Amniotic stem cell (primary cell): ENCODE measurements at regions not wholly inside any gene's neighbourhood (a gene's known extent, or its start where the extent isn't known, plus 50 kb on each side); places are given as distances from the start of the nearest gene placed in this dataset.
"Not testable (repeated sequence)": the region's sequence is repeated elsewhere in the genome, so short reads cannot be mapped to it uniquely, and the experiment has no call there.

Source experiments
- DNase-seq: peaks from one replicate; lab custom pipeline; 2025; lab: John Stamatoyannopoulos, UW

DNA sequence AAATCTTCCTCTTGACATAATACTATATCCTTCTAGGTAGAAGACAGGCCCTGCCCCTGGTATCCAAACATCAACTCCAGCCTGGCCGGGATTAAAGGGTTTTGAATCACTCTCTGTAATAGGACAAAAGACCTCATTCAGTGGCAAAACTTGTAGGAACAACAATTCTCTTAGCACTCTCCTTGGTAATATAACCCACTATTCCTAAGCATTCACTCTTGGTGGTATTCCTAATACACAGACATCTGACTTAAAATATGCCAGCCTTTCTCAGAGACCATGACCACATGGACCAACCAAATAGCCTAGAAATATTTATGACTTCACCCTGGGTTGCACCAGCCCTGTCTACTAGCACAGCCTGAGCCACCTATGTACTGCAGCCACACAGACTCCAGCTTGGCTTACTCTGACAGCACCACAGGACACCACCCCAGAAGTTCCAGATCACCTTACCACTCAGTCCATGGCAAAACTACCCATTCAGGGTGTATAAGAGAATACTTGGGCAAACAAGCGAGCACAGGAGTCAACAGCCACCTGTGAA, 244.9 kb upstream of the NEBL start:
- DNase-seq = no peak

DNA sequence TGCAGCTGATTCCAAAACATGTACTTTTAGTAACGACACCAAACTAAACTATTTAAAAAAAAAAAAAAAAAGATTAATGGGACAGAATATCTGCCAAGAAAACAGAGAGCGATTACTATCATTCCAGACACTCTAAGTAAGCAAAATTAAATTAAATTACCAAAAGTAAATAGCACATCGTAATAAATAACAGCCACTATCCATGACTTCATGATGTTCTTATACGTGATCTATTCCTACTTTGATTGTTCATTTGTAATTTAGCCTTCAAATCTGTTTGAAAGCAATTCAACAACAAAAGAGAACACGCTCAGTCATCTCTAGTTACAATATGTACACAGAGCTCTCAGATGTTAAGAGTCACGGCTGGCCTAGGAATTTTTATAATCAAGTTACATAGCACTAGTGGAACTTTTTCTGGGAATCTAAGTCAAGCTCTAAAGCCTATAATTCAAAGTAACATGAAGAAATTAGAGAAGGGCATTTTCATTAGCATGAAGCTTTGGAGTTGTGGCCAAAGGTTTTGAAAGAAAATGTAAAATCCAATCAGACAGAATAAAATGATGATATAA, 241.7 kb upstream of the NEBL start:
- no peak for DNase-seq

DNA sequence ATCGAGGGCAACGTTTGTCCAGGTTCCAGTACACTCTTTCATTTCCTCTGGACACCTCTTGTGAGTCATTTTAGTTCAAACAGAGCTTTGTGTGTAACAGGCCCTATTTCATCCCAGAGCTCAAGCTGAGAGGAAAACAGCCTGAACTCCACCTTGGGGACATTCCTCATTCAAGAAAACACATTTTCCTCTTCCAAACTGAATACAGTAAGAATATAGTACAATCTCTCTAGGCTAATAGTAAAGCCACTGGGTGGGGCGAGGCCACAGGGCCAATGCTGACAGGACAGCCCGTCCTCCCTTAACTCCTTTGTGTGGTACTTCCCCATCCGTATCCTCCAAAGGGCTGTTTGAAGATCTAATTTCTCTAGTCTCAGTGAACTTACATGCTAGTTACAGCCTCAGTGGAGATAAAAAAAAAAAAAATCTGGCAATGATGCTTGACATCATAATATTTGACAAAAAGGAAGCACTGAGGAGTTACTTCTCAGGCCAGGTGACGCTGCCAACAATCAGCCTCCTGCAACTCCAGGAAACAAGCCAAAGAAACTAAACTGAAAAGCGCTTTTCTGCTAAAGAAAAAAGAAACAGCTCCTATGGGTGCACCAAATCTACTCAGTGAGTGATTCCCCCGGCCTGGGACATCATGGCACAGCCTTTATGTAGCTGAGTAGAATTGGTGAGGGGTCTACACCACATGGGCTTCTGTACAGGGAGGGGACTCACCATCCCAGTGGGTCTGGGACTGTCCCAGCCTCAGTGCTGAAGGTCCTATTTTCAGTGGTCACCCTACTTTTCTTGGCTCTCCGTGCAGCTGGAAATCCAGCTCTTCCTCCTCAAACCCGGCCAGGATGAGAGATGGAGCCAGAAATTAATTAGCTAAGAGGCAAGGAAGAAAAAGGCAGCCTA, 238.2 kb upstream of the NEBL start:
- no peak for DNase-seq

DNA sequence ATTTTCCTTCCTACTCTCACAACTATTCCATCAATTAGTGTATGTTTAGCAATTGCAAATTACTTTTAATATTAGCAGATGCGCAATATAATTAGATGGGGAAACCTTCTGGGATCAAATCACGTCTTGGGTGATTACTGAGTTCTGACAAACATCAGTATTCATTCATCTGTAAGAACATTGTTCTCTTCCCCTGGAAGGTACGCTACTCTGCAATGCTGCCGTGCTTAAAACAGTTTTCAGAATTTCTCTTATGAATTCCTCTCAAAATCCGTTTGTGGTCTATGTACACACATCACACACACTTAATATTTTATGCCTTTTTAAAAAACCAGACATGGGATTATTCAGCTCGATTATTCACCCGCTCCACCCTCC, 237.5 kb upstream of the NEBL start:
- no peak for DNase-seq

DNA sequence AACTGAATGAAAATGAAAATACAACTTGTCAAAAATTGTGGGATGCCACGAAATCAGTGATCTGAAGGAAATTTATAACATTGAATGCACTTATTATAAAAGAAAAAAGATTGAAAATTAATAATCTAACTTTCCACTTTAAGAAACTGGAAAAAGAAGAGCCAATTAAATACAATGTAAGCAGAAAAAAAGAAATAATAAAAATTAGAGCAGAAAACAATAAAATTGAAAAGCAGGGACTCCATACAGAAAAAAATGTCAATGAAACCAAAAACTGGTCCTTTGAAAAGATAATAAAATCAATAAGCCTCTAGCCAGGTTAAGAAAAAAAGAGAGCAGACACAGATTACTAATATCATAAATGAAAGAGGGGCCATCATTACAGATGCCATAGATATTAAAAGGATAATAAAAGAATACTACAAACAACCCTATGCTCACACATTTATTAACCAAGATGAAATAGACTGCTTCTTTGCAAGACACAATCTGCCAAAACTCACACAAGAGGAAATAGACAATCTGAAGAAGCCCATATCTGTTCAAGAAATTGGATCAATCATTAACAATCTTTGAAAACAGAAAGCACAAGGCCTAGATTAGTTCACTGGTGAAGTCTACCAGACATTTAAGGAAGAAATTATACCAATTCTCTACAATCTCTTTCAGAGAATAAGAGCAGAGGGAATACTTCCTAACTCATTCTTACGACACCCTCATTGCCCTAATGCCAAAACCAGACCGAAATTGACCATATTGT, 233.8 kb upstream of the NEBL start:
- no peak for DNase-seq

DNA sequence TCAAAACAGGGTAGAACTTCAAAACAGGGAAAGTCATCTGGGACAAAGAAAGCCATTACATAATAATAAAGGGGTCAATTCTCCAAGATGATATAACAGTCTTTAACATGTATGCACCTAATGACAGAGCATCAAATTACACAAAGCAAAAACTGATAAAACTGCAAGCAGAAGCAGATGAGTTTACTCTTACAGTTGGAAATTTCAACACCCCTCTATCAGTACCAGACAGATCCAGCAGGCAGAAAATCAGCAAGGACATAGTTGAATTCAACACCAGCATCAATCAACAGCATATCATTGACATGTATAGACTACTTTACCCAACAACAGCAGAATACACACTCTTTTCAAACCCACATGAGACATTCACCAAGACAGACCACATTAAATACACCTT, 233.0 kb upstream of the NEBL start:
- DNase-seq = no peak

DNA sequence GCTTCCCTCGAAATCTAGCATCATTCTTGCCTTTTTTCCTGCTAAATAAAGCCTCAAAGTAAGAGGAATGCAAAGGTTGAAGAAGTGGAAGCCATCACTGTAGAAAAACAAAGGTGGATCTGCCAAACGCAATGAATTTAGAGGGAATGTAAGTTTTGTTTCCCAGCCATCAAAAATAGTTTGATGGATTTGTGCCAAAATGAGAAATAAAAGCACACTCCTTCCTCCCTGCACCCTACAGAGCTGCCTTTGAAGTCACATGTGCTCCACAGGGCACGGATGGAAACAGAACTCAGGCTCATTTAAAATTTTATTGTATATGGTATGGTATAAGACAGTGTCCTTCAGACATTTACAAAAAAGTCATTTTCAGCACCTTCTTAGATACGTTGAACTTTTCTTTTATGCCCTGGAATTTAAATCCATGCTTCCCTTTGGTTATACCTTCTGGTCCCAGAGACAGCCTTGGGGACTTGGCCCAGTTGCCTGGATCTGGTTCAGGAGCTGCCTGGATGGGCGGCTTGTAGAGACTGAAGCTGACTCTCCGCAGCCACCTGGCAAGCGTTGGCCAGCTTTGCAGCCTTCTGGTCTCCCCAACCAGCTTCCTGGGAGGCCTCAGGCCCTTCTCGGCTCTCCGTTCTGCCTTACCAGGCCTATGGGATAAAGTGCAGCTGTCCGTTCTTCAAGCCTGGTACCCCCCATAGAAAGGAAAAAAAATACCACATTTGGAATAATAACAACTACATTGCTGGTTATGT, 228.5 kb upstream of the NEBL start:
- no peak for DNase-seq

DNA sequence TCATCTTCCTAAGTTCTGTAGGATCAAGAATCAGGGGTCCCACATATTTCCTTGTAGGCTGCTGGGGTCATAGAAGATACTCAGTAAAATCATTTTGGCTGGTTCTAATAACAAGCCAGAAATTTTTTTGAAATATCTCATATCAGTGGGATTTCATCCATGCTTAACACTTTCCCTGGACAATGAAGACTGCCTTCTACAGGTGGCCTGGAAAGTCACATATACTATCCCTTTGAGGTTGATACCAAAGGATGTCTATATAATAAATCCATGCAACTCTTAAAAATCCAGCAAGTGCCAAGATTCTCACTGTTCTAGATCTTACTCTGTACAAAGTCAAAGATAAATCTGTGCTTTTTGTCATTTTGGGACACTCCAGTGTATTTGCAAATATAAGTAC, 225.8 kb upstream of the NEBL start:
- no peak for DNase-seq

DNA sequence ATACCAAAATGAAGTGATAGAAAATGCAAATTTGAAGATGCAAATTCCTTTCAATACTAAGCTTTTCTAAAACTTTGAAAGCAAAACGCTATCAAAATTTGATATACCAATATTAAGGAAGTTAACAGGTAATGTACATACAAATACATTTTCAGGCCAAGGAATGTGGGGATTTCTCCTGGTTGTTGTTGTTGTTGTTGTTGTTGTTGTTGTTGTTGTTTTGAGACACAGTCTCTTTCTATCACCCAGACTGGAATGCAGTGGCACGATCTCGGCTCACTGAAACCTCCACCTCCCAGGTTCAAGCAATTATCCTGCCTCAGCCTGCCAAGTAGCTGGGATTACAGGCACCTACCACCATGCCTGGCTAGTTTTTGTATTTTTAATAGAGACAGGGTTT, 224.7 kb upstream of the NEBL start:
- not testable (repeated sequence) for DNase-seq

DNA sequence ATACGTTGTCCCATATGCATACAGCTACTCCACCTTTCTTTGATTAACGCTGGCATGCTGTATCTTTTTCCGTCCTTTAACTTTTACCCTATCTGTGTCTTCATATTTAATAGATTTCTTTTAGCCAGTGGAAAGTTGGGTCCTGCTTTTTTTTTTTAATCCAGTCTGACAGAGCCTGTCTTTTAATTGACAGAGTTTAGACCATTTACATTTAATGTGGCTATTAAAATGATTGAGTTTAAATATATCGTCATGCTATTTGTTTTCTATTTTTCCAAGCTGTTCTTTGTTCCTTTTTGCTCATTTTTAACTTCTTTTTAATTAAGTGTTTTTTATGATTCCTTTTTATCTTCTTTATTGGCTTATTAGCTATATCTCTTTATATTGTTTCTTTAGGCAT, 217.6 kb upstream of the NEBL start:
- no peak for DNase-seq

DNA sequence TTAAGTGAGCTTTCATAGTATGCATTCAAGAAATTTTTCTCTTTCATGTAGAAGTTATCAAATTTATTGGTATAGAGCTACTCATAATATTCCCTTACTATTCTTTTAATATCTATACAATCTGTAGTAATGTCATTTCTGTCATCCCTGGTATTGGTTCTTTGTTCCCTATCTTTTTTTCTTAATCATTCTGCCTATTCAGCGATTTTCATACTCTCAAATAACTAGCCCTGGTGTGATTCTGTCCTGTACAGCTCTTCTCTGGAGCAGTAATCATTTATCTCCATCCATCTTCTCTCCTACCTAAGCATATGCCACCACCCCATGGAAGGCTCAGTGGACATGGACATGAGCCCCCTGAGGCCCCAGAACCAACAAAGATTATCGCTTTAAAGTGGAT, 213.2 kb upstream of the NEBL start:
- DNase-seq = no peak

DNA sequence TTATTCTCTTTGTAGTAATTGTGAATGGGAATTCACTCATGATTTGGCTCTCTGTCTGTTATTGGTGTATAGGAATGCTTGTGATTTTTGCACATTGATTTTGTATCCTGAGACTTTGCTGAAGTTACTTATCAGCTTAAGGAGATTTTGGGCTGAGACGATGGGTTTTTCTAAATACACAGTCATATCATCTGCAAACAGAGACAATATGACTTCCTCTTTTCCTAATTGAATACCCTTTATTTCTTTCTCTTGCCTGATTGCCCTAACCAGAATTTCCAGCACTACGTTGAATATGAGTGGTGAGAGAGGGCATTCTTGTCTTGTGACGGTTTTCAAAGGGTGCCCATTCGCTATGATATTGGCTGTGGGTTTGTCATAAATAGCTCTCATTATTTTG, 209.8 kb upstream of the NEBL start:
- DNase-seq = not testable (repeated sequence)

DNA sequence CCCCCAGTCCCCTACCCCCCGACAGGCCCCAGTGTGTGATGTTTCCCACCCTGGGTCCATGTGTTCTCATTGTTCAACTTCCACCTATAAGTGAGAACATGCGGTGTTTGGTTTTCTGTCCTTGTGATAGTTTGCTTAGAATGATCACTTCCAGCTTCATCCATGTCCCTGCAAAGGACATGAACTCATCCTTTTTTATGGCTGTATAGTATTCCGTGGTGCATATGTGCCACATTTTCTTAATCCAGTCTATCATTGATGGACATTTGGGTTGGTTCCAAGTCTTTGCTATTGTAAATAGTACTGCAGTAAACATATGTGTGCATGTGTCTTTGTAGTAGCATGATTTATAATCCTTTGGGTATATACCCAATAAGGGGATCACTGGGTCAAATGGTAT, 208.2 kb upstream of the NEBL start:
- DNase-seq = not testable (repeated sequence)

DNA sequence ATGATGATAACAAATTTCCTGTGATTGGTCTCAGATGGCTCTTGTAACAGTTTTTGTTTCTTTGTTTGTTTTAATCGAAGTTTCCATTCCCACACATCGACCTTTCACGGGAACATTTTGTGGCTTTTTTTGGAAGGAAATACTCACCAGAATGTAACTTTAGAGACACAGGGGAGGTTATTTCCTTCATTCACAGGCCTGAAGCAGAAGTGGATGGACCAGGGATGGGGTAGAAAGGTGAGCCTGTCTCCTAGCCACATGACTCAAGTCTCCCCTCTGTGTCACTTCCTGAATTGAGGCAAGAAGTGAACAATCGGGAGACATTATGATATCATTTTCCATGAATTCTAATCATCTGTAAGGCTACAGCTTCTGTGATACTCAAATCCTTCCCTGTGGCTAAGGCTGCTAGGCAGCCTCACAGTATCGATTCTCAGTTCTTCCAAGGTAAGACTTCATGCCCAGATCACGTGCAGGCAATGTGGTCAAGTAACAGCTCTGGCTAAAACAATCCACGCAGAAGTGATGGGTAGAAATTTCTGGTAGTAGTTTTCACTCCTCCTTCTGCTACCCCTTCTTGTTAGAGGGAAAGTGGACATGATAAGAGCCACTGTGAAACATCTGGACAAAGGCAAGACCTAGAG, 203.9 kb upstream of the NEBL start:
- DNase-seq = no peak

DNA sequence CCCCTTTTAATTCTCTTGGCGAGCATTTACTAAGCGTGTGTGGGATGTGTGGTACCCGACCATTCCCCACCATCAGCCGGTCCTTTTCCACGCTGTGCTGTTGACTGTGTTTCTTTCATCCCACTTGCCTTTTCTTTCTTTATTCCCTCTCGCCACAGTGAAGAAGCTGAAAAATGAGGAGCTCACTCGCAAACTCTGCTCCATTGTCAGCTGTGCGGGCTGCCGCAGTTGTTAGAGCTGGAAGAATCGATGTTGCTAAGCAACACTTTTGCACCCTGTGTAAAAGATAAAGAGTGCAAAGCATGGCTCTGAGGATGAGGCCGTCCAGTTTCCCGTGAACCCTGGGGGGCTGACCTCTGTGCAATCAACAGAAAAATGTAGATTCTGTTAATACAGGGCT, 203.1 kb upstream of the NEBL start:
- DNase-seq = no peak

DNA sequence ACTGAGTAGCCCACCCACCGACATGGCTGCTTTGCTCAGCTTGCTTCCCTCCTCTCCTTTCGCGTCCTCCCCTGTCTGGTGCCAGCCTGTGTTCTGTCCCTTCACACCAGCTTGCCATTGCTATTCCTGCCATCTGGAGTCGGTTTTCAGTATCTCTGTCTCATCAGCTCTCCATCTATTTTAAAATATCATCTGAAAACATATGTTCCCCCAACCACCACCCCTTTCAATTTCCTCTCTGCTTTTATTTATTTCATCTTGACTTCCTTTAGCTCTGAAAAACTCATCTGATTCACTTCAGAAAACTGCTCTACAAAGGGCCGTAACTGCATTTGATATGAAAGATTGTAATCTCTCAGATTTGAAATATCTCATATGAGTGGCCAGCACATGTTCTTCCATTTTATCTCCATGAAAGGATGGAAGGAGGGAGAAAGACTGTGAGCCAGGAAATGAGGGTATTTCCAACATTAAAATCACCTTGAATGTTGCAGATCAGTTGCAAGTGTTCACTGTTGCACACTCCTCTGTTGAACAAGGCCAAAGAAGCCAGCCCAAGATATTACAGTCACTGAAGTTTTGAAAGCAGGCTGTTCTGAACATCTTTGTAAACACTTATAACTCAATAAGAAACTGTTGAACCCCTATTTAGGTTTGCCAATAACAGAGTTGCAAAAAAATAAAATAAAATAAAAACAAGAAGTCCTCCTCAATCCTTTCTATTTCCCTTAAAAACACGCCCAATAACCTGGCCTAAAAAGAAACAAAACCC, 202.4 kb upstream of the NEBL start:
- DNase-seq = no peak

DNA sequence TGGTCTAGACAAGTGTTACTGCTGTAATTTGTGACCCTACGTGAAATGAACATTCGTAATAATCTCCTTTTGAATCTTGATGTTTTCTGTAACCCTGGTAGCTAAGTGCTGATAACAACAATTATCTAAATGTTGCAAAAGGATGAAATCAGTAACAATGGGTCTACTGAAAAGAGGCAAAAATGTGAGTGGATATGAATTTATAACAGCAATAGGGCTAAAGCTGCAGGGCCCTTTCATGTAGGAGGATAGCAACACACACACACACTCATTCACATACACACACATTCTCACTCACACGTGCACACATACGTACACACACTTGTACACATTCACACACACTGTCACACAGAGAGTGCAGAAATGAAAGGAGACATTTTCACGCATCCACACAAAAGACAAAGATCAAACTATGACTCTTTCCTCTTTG, 200.8 kb upstream of the NEBL start:
- no peak for DNase-seq

DNA sequence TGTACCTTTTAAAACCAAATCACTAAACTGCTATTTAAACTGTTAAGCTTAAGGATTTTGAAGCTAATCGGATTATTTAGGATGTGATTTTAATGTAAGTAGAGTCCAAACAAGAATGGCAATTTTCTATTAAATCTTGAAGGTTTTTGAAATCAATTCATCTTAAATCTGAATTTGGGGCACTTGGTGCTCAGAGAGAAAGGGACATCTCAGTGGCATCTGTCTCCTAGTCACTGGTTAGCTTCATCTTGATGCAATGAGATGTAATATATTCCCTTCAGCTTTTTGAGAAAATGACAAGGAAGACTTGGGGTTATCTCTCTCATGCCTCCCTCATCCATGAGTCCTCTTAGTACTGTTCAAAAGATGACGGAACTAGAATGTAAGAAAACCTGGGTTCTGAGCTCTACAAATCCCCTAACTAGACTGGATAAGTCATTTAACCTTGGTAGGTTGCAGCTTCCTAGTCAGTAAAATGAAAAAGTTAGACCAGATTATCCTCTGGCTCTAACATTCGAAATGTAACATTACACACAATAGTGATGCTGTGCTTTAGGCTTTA, 198.5 kb upstream of the NEBL start:
- no peak for DNase-seq

DNA sequence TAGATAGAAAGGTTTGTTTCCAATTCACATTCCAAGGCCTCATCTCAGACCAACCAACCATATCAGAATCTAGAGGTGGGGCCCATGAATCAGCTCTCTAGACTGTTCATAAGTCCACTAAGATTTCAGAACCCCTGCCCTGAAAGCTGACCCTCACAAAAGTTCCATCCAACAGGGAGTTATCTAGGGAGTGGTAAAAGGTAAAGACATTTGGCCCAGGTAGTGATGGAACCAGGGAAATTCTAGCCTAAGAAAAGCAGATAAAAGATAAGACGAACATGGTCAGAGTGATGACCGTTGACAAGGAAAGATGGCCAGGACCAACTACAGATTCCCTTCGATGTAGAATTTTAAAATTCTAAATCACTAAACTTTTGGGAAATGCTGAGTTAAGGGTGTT, 198.0 kb upstream of the NEBL start:
- DNase-seq = no peak
